WTC11 (cell line): ENCODE measurements at regions not wholly inside any gene's neighbourhood (a gene's known extent, or its start where the extent isn't known, plus 50 kb on each side); places are given as distances from the start of the nearest gene placed in this dataset.

Experiments
- ATAC-seq: fragments of 200-7000 bp; cut with Tn5 transposase; 2 replicates; pipeline ENCODE4 v1.10.0; 2021; ENCODE audit warnings: mild to moderate bottlenecking, moderate library complexity
- CTCF ChIA-PET: fragments of 300-600 bp; sonication (Branson Sonifier 250); formaldehyde crosslinking; loops from one replicate; lab custom pipeline; 2021; ENCODE audit warnings: antibody characterized with exemption; lab: Charles Lee
- POLR2A ChIA-PET: fragments of 350-600 bp; sonication (Branson Sonifier 250); formaldehyde crosslinking; loops from one replicate; lab custom pipeline; 2021; ENCODE audit warnings: antibody characterized with exemption; lab: Charles Lee
- DNase-seq: peaks from one replicate; pipeline ENCODE4 v3.0.0; 2021; ENCODE audit warnings: low spot score
- H3K27ac Mint-ChIP-seq: 2 replicates; pipeline ENCODE4 v1.8.0; 2021; ENCODE audit warnings: mixed read lengths
- H3K27me3 Mint-ChIP-seq: 2 replicates; pipeline ENCODE4 v1.8.0; 2021; ENCODE audit warnings: low read depth, mild to moderate bottlenecking, moderate library complexity, mixed read lengths
- H3K36me3 Mint-ChIP-seq: 2 replicates; pipeline ENCODE4 v1.8.0; 2021; ENCODE audit warnings: mixed read lengths
- H3K4me1 Mint-ChIP-seq: 2 replicates; pipeline ENCODE4 v1.8.0; 2022; ENCODE audit warnings: mixed read lengths
- H3K4me3 Mint-ChIP-seq: 2 replicates; pipeline ENCODE4 v1.8.0; 2021; ENCODE audit warnings: mild to moderate bottlenecking, moderate library complexity, mixed read lengths
- H3K9me3 Mint-ChIP-seq: 2 replicates; pipeline ENCODE4 v1.8.0; 2021; ENCODE audit warnings: mixed read lengths
- FOXK1 ChIP-seq: sonication (generic); formaldehyde crosslinking; IDR thresholded peaks from 2 replicates; pipeline ENCODE4 v1.8.0; 2022; ENCODE audit warnings: mild to moderate bottlenecking, moderate library complexity, missing genetic modification reagents
- JAZF1 ChIP-seq: fragments of 250-450 bp; sonication (Bioruptor Pico); IDR thresholded peaks from 2 replicates; pipeline ENCODE4 v1.9.0; 2021; ENCODE audit warnings: moderate library complexity, mild to moderate bottlenecking, inconsistent platforms
- MXD4 ChIP-seq: fragments of 250-450 bp; sonication (Bioruptor Pico); IDR thresholded peaks from 2 replicates; pipeline ENCODE4 v1.8.0; 2021; ENCODE audit warnings: mild to moderate bottlenecking, moderate library complexity, borderline replicate concordance
- NR2C2 ChIP-seq: sonication (generic); formaldehyde crosslinking; IDR thresholded peaks from 2 replicates; pipeline ENCODE4 v1.8.0; 2022; ENCODE audit warnings: mild to moderate bottlenecking, missing genetic modification reagents
- NR3C1 ChIP-seq: sonication (generic); formaldehyde crosslinking; conservative IDR thresholded peaks from 2 replicates; pipeline ENCODE4 v1.8.1; 2023; ENCODE audit warnings: low read depth, mild to moderate bottlenecking, missing genetic modification reagents
- OVOL2 ChIP-seq: fragments of 250-450 bp; sonication (Bioruptor Pico); IDR thresholded peaks from 2 replicates; pipeline ENCODE4 v1.9.0; 2021; ENCODE audit warnings: mild to moderate bottlenecking, borderline replicate concordance
- RORB ChIP-seq: fragments of 250-450 bp; sonication (Bioruptor Pico); IDR thresholded peaks from 2 replicates; pipeline ENCODE4 v1.9.0; 2021; ENCODE audit warnings: mild to moderate bottlenecking
- SMAD3 ChIP-seq: sonication (generic); formaldehyde crosslinking; IDR thresholded peaks from 2 replicates; pipeline ENCODE4 v1.8.0; 2022; ENCODE audit warnings: missing genetic modification reagents, mild to moderate bottlenecking, borderline replicate concordance
- SP1 ChIP-seq: sonication (generic); formaldehyde crosslinking; conservative IDR thresholded peaks from 2 replicates; pipeline ENCODE4 v1.8.1; 2022; ENCODE audit warnings: missing genetic modification reagents
- TCF7 ChIP-seq: sonication (generic); formaldehyde crosslinking; IDR thresholded peaks from 2 replicates; pipeline ENCODE4 v1.8.0; 2022; ENCODE audit warnings: mild to moderate bottlenecking, low read depth, missing genetic modification reagents, moderate library complexity
- TP53 ChIP-seq: sonication (generic); formaldehyde crosslinking; IDR thresholded peaks from 2 replicates; pipeline ENCODE4 v1.8.1; 2023; ENCODE audit warnings: mild to moderate bottlenecking, missing genetic modification reagents
- ZBTB21 ChIP-seq: sonication (generic); formaldehyde crosslinking; IDR thresholded peaks from 2 replicates; pipeline ENCODE4 v1.8.1; 2023; ENCODE audit warnings: mild to moderate bottlenecking, missing genetic modification reagents, borderline replicate concordance
- ZNF121 ChIP-seq: sonication (generic); formaldehyde crosslinking; IDR thresholded peaks from 2 replicates; pipeline ENCODE4 v1.8.0; 2023; ENCODE audit warnings: missing genetic modification reagents
- ZNF232 ChIP-seq: sonication (generic); formaldehyde crosslinking; IDR thresholded peaks from 2 replicates; pipeline ENCODE4 v1.8.0; 2022; ENCODE audit warnings: mild to moderate bottlenecking, missing genetic modification reagents
- ZNF396 ChIP-seq: fragments of 250-450 bp; sonication (Bioruptor Pico); IDR thresholded peaks from 2 replicates; pipeline ENCODE4 v1.8.0; 2021; ENCODE audit warnings: mild to moderate bottlenecking, moderate library complexity, borderline replicate concordance
- ZNF416 ChIP-seq: fragments of 250-450 bp; sonication (Bioruptor Pico); IDR thresholded peaks from 2 replicates; pipeline ENCODE4 v1.9.0; 2021; ENCODE audit warnings: mild to moderate bottlenecking, inconsistent platforms
- ZNF671 ChIP-seq: fragments of 250-450 bp; sonication (Bioruptor Pico); IDR thresholded peaks from 2 replicates; pipeline ENCODE4 v1.8.0; 2021; ENCODE audit warnings: mild to moderate bottlenecking
- TF ChIP-seq, protein P1 (sequence below): sonication (generic); formaldehyde crosslinking; IDR thresholded peaks from 2 replicates; pipeline ENCODE4 v1.8.1; 2023; ENCODE audit warnings: mild to moderate bottlenecking, missing genetic modification reagents, moderate library complexity
- TF ChIP-seq, protein P2 (sequence below): sonication (generic); formaldehyde crosslinking; IDR thresholded peaks from 2 replicates; pipeline ENCODE4 v1.8.1; 2023; ENCODE audit warnings: mild to moderate bottlenecking, moderate library complexity, missing genetic modification reagents
- TF ChIP-seq, protein P3 (sequence below): sonication (generic); formaldehyde crosslinking; IDR thresholded peaks from 2 replicates; pipeline ENCODE4 v1.8.1; 2022; ENCODE audit warnings: mild to moderate bottlenecking, moderate library complexity, missing genetic modification reagents

DNA sequence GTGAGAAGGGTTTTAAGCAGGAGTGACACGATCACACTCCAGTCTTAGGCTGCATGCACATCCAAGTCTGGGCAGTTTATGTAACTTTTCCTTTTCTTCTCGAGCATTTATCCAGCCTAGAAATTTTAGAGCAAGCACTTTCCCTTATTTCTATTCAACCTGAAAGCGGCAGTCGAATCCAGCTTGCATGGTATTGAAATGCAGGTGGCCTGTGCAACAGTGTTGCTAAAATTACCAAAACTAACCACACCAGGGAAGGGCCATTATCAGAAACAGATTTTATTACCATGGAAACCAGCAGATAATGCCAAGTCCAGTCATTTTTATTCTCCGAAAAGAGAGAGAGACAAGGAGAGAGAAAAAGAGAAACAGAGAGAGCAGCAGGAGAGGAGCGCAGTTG is 179.9 kb upstream of the ZC3H12A start:
- CTCF ChIA-PET = interaction anchor here (1.4 kb wide), 2 partner anchors 21 to 28 kb away, joined by 3 to 4 read pairs; no protein-coding TSS in a partner anchor
- DNase-seq (no peak), ATAC-seq (no peak)
- Mint-ChIP-seq H3K9me3 (no peaks in the 10 kb centered on the region), H3K36me3 (no peaks in the 10 kb centered on the region), H3K4me3 (no peak overlapping the region), H3K27ac (no peak overlapping the region), H3K27me3 (peaks cover 5% of the 10 kb centered on the region), H3K4me1 (peaks cover 22% of the 10 kb centered on the region)
- TF ChIP-seq, protein P1, sequence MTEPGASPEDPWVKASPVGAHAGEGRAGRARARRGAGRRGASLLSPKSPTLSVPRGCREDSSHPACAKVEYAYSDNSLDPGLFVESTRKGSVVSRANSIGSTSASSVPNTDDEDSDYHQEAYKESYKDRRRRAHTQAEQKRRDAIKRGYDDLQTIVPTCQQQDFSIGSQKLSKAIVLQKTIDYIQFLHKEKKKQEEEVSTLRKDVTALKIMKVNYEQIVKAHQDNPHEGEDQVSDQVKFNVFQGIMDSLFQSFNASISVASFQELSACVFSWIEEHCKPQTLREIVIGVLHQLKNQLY (CRISPR knock-in tag) = no peak
- TF ChIP-seq TCF7 (CRISPR knock-in tag) (no peak), ZNF121 (CRISPR knock-in tag) (no peak), OVOL2 (CRISPR knock-in tag) (no peak), JAZF1 (CRISPR knock-in tag) (no peak), SP1 (CRISPR knock-in tag) (no peak)
- POLR2A ChIA-PET = no interaction called here

DNA sequence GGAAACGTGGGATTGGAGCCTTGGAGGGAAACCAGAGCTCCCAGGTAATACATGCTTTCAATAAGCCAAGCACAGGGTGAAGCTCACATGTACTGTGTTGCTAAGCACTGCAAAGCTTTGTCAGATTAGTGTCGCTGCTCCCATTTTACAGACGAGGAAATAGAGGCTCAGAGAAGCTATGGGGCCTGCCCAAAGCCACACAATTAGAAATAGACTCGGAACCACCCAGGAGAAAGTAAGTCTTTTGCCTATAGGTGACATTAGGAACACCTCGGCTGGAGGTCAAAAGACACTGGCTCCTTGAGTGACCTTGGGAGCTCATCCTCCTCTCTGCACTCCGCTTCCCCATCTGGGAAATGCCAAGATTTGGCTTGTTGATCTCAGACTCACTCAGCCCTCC is 175.6 kb upstream of the ZC3H12A start:
- H3K27me3 Mint-ChIP-seq = peaks cover 2% of the 10 kb centered on the region; the same call in 1 of the 2 replicates
- H3K36me3 Mint-ChIP-seq = no peaks in the 10 kb centered on the region
- H3K9me3 Mint-ChIP-seq = no peaks in the 10 kb centered on the region
- ATAC-seq (no peak), DNase-seq (no peak)
- H3K4me1 Mint-ChIP-seq = peaks cover 10% of the 10 kb centered on the region
- no peak overlapping the region for H3K4me3 Mint-ChIP-seq
- TF ChIP-seq ZBTB21 (CRISPR knock-in tag) (no peak), RORB (CRISPR knock-in tag) (no peak), ZNF416 (no peak), ZNF671 (no peak), SMAD3 (CRISPR knock-in tag) (no peak), ZNF396 (CRISPR knock-in tag) (no peak), NR3C1 (CRISPR knock-in tag) (no peak), MXD4 (CRISPR knock-in tag) (no peak), ZNF232 (CRISPR knock-in tag) (no peak), FOXK1 (CRISPR knock-in tag) (no peak)
- TF ChIP-seq, protein P2, sequence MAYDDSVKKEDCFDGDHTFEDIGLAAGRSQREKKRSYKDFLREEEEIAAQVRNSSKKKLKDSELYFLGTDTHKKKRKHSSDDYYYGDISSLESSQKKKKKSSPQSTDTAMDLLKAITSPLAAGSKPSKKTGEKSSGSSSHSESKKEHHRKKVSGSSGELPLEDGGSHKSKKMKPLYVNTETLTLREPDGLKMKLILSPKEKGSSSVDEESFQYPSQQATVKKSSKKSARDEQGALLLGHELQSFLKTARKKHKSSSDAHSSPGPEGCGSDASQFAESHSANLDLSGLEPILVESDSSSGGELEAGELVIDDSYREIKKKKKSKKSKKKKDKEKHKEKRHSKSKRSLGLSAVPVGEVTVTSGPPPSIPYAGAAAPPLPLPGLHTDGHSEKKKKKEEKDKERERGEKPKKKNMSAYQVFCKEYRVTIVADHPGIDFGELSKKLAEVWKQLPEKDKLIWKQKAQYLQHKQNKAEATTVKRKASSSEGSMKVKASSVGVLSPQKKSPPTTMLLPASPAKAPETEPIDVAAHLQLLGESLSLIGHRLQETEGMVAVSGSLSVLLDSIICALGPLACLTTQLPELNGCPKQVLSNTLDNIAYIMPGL (CRISPR knock-in tag) = no peak
- TF ChIP-seq, protein P3, sequence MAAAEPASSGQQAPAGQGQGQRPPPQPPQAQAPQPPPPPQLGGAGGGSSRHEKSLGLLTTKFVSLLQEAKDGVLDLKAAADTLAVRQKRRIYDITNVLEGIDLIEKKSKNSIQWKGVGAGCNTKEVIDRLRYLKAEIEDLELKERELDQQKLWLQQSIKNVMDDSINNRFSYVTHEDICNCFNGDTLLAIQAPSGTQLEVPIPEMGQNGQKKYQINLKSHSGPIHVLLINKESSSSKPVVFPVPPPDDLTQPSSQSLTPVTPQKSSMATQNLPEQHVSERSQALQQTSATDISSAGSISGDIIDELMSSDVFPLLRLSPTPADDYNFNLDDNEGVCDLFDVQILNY = no peak
- POLR2A ChIA-PET = interaction anchor here (0.6 kb wide), 1 partner anchor 42 kb away, joined by 7 read pairs; no protein-coding TSS in a partner anchor
- CTCF ChIA-PET = interaction anchor here (0.9 to 1.7 kb wide), 2 partner anchors 12 to 25 kb away, joined by 3 to 4 read pairs; no protein-coding TSS in a partner anchor
- no peak overlapping the region for H3K27ac Mint-ChIP-seq

DNA sequence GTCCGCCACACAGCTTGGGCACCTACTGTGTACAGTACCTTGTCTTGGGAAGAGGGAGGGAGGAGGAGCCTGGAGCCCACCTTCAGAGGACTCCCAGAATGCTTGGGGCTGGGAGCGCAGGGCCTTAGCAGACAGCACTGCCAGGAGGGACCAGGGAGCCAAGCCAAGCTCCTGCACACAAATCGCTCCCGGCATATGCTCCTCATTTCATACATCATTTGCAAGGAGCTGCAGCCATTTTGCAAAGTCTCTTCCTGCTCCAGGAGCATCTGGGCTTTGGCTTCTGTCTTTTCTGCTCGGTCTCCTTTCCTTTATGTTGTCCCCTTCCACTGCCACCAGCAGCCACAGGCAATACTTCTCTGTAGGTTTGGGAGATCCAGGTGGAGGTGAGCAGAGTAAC is 175.2 kb upstream of the ZC3H12A start:
- no peak for DNase-seq
- no peak overlapping the region for H3K4me3 Mint-ChIP-seq
- no peaks in the 10 kb centered on the region for H3K9me3 Mint-ChIP-seq
- H3K27ac Mint-ChIP-seq = no peak overlapping the region
- H3K36me3 Mint-ChIP-seq = no peaks in the 10 kb centered on the region
- no peak for ATAC-seq
- CTCF ChIA-PET = interaction anchor here (0.9 to 1.7 kb wide), 2 partner anchors 12 to 25 kb away, joined by 3 to 4 read pairs; no protein-coding TSS in a partner anchor
- POLR2A ChIA-PET = no interaction called here
- peaks cover 7% of the 10 kb centered on the region for H3K4me1 Mint-ChIP-seq
- TF ChIP-seq ZBTB21 (CRISPR knock-in tag) (no peak), RORB (CRISPR knock-in tag) (no peak), NR2C2 (CRISPR knock-in tag) (no peak), TP53 (no peak)
- peaks cover 2% of the 10 kb centered on the region; the same call in 1 of the 2 replicates for H3K27me3 Mint-ChIP-seq
